Endothelial cell of umbilical vein (primary cell): ENCODE measurements at regions not wholly inside any gene's neighbourhood (a gene's known extent, or its start where the extent isn't known, plus 50 kb on each side); places are given as distances from the start of the nearest gene placed in this dataset.

ENCODE experiments used
- BruUV-seq: library from RNA; stranded (reverse); fragments of 400-500 nt; replicated peaks from 2 replicates; lab custom pipeline; 2021; lab: Mats Ljungman, UMichigan
- CTCF ChIA-PET: fragments of 300-600, 350-600 bp; sonication (Branson Sonifier 250); formaldehyde crosslinking; loops from one replicate; lab custom pipeline; 2021; ENCODE audit warnings: antibody characterized with exemption, inconsistent platforms; lab: Charles Lee
- POLR2A ChIA-PET: fragments of 300-600, 350-600 bp; sonication (Branson Sonifier 250); formaldehyde crosslinking; loops from one replicate; lab custom pipeline; 2021; ENCODE audit warnings: antibody characterized with exemption, inconsistent platforms; lab: Charles Lee
- DNase-seq: peaks from one replicate; pipeline ENCODE4 v3.0.0-alpha.2; 2011; ENCODE audit warnings: low read depth, low spot score
- FAIRE-seq: peaks from 2 replicates; lab custom pipeline; 2011; peaks lifted over from hg19 to GRCh38; lab: Jason Lieb, UNC
- H2AFZ ChIP-seq: 2 replicates; pipeline ENCODE4 v1.6.0; 2012; ENCODE audit warnings: low read depth, low read length, control low read depth, inconsistent platforms
- H3K27ac ChIP-seq: 2 replicates; pipeline ENCODE4 v1.5.1; 2011; ENCODE audit warnings: low read depth, mild to moderate bottlenecking, control low read depth, low read length, moderate library complexity; ENCODE audit not compliant: insufficient read depth
- H3K27me3 ChIP-seq, 2 experiments: 2 replicates each; pipeline versions ENCODE4 v1.6.0 to v1.6.1; 2011; ENCODE audit warnings: low read length in 2 of 2, mixed read lengths in 1 of 2; ENCODE audit not compliant: control insufficient read depth in 2 of 2, insufficient read depth in 2 of 2
- H3K36me3 ChIP-seq, 2 experiments: 2 replicates in 1 of 2; 3 replicates in 1 of 2; pipeline ENCODE4 v1.5.1; 2011; ENCODE audit warnings: low read length in 2 of 2, mild to moderate bottlenecking in 1 of 2, moderate library complexity in 1 of 2; ENCODE audit not compliant: control insufficient read depth in 2 of 2, insufficient read depth in 2 of 2; ENCODE audit errors: extremely low read depth in 1 of 2
- H3K4me1 ChIP-seq: 3 replicates; pipeline ENCODE4 v1.5.1; 2011; ENCODE audit warnings: mild to moderate bottlenecking, low read length; ENCODE audit not compliant: control insufficient read depth, insufficient read depth; ENCODE audit errors: extremely low read depth
- H3K4me2 ChIP-seq: 2 replicates; pipeline ENCODE4 v1.6.1; 2011; ENCODE audit warnings: low read length, control low read depth, mixed read lengths; ENCODE audit not compliant: insufficient read depth
- H3K4me3 ChIP-seq, 3 experiments: fragments of 200-600 bp in 1 of 3; sonication (generic), shearing (Covaris generic) in 1 of 3; replicated peaks in 1 of 3; 2 replicates each; pipeline ENCODE4 v1.5.1; 2011 to 2016; ENCODE audit warnings: control low read depth in 3 of 3, low read length in 3 of 3, mild to moderate bottlenecking in 2 of 3, inconsistent platforms in 1 of 3, low read depth in 1 of 3, moderate library complexity in 1 of 3; ENCODE audit not compliant: insufficient read depth in 1 of 3
- H3K79me2 ChIP-seq: 2 replicates; pipeline ENCODE4 v1.6.0; 2012; ENCODE audit warnings: low read length, inconsistent platforms; ENCODE audit not compliant: control insufficient read depth, insufficient read depth
- H3K9ac ChIP-seq: replicated peaks from 2 replicates; pipeline ENCODE3; 2011; ENCODE audit warnings: low read length, control low read depth; ENCODE audit not compliant: insufficient read depth; ENCODE audit errors: extremely low read depth
- H3K9me1 ChIP-seq: replicated peaks from 3 replicates; pipeline ENCODE4 v1.6.0; 2011; ENCODE audit warnings: mild to moderate bottlenecking, low read length; ENCODE audit not compliant: control insufficient read depth, insufficient read depth; ENCODE audit errors: extremely low read depth
- H3K9me3 ChIP-seq: replicated peaks from 2 replicates; pipeline ENCODE4 v1.5.1; 2012; ENCODE audit warnings: low read length, inconsistent platforms; ENCODE audit not compliant: control insufficient read depth, insufficient read depth
- H4K20me1 ChIP-seq: replicated peaks from 2 replicates; pipeline ENCODE3; 2011; ENCODE audit warnings: mild to moderate bottlenecking, low read length; ENCODE audit not compliant: control insufficient read depth, insufficient read depth; ENCODE audit errors: extremely low read depth
- EZH2 ChIP-seq: IDR thresholded peaks from 2 replicates; pipeline ENCODE4 v1.6.1; 2012; ENCODE audit warnings: borderline replicate concordance, low read depth, mild to moderate bottlenecking, moderate library complexity, low read length, inconsistent platforms; ENCODE audit not compliant: severe bottlenecking
- FOS ChIP-seq: IDR thresholded peaks from 2 replicates; pipeline ENCODE4 v1.6.1; 2011; ENCODE audit warnings: mild to moderate bottlenecking, low read length, moderate library complexity, borderline replicate concordance; ENCODE audit not compliant: insufficient read depth
- GATA2 ChIP-seq: IDR thresholded peaks from 2 replicates; pipeline ENCODE4 v1.7.0; 2011; ENCODE audit warnings: low read depth, mild to moderate bottlenecking, moderate library complexity, mixed read lengths, low read length; ENCODE audit not compliant: insufficient read length, insufficient read depth
- JUN ChIP-seq: IDR thresholded peaks from 2 replicates; pipeline ENCODE4 v1.6.1; 2011; ENCODE audit warnings: borderline replicate concordance, low read depth; ENCODE audit not compliant: insufficient read length, insufficient read depth
- MYC ChIP-seq: IDR thresholded peaks from one replicate; pipeline ENCODE4 v1.6.1; 2011; ENCODE audit warnings: mild to moderate bottlenecking, low read depth, low read length
- POLR2A ChIP-seq: IDR thresholded peaks from 2 replicates; pipeline ENCODE4 v1.6.1; 2012; ENCODE audit warnings: low read depth, mild to moderate bottlenecking, control low read depth, low read length
- POLR2AphosphoS5 ChIP-seq: IDR thresholded peaks from 2 replicates; pipeline ENCODE4 v1.6.1; 2012; ENCODE audit warnings: low read depth, mild to moderate bottlenecking, control low read depth, low read length, moderate library complexity; ENCODE audit not compliant: insufficient read depth
- dilution Hi-C: fragments of 300-500 bp; cut with MboI; formaldehyde crosslinking; loops from one replicate; pipeline ENCODE4 v1.15.0; 2019; ENCODE audit warnings: low sequenced_read_pairs; ENCODE audit not compliant: extremely low pct_ligation_motif_present
- intact Hi-C: fragments of 100-400 bp; cut with micrococcal nuclease; formaldehyde crosslinking; loops from one replicate; pipeline ENCODE4 v1.10.0; 2022
- TF ChIP-seq, protein P1 (sequence below): IDR thresholded peaks from 2 replicates; pipeline ENCODE4 v1.6.1; 2011; ENCODE audit not compliant: insufficient read depth, insufficient read length
- TF ChIP-seq, protein P2 (sequence below), 2 donors: IDR thresholded peaks; 1 replicate in 1 of 2; 2 replicates in 1 of 2; pipeline ENCODE4 v1.5.1; 2011; ENCODE audit warnings: low read length in 2 of 2, mild to moderate bottlenecking in 2 of 2, moderate library complexity in 2 of 2, control low read depth in 1 of 2, inconsistent platforms in 1 of 2, low read depth in 1 of 2; ENCODE audit not compliant: insufficient read depth in 1 of 2; ENCODE audit errors: extremely low read depth in 1 of 2

DNA sequence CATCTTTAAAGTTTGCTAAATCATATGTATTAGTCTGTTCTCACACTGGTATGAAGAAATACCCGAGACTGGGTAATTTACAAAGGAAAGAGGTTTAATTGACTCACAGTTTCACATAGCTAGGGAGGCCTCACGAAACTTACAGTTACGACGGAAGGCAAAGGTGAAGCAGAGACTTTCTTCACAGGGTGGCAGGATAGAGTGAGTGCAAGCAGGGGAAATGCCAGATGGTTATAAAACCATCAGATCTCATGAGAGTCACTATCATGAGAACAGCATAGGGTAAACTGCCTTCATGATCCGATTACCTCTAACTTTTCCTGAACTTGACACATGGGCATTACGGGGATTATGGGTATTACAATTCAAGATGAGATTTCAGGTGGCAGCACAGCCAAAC is 1075.2 kb upstream of the NRXN1 start:
- FAIRE-seq (no peak), DNase-seq (no peak)
- no peaks in the 10 kb centered on the region for H4K20me1 ChIP-seq
- no peaks in the 10 kb centered on the region for H3K27me3 ChIP-seq
- H3K4me1 ChIP-seq: no peaks in the 10 kb centered on the region
- ChIA-PET POLR2A (no interaction called here), CTCF (no interaction called here)
- no peaks in the 10 kb centered on the region for H3K36me3 ChIP-seq
- no peak overlapping the region for H3K4me2 ChIP-seq
- dilution Hi-C loops (no loop called here), intact Hi-C loops (no loop called here)
- TF ChIP-seq POLR2A: no peak
- no peak for TF ChIP-seq POLR2AphosphoS5
- TF ChIP-seq MYC: no peak
- TF ChIP-seq, protein P1, sequence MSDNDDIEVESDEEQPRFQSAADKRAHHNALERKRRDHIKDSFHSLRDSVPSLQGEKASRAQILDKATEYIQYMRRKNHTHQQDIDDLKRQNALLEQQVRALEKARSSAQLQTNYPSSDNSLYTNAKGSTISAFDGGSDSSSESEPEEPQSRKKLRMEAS: no peak
- no peak for TF ChIP-seq EZH2
- TF ChIP-seq GATA2: no peak
- TF ChIP-seq, protein P2, sequence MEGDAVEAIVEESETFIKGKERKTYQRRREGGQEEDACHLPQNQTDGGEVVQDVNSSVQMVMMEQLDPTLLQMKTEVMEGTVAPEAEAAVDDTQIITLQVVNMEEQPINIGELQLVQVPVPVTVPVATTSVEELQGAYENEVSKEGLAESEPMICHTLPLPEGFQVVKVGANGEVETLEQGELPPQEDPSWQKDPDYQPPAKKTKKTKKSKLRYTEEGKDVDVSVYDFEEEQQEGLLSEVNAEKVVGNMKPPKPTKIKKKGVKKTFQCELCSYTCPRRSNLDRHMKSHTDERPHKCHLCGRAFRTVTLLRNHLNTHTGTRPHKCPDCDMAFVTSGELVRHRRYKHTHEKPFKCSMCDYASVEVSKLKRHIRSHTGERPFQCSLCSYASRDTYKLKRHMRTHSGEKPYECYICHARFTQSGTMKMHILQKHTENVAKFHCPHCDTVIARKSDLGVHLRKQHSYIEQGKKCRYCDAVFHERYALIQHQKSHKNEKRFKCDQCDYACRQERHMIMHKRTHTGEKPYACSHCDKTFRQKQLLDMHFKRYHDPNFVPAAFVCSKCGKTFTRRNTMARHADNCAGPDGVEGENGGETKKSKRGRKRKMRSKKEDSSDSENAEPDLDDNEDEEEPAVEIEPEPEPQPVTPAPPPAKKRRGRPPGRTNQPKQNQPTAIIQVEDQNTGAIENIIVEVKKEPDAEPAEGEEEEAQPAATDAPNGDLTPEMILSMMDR (IDR thresholded peaks at IDR 0.05; ENCODE audit: extremely low read depth in 1 of 2, insufficient read depth in 1 of 2, low read depth in 1 of 2, low read length in 2 of 2): no peak
- TF ChIP-seq JUN: no peak
- no peak for TF ChIP-seq FOS
- no peaks in the 10 kb centered on the region for H3K9me1 ChIP-seq
- H2AFZ ChIP-seq: no peak overlapping the region
- H3K79me2 ChIP-seq: no peaks in the 10 kb centered on the region
- no peak overlapping the region for H3K9ac ChIP-seq
- no peaks in the 10 kb centered on the region for H3K9me3 ChIP-seq
- H3K4me3 ChIP-seq: no peak overlapping the region
- H3K27ac ChIP-seq: no peak overlapping the region
- BruUV-seq: no TSS peak
